H9 (cell line): ENCODE measurements at regions not wholly inside any gene's neighbourhood (a gene's known extent, or its start where the extent isn't known, plus 50 kb on each side); places are given as distances from the start of the nearest gene placed in this dataset.

Source experiments
- DNase-seq: peaks from one replicate; pipeline ENCODE4 v3.0.0-alpha.2; 2017
- H2AFZ ChIP-seq: one replicate; pipeline ENCODE4 v1.6.1; 2013; ENCODE audit warnings: mild to moderate bottlenecking, low read length, control low read depth, moderate library complexity
- H2AK5ac ChIP-seq: 2 replicates; pipeline ENCODE4 v1.6.1; 2013; ENCODE audit warnings: low read length, control low read depth, mixed read lengths; ENCODE audit not compliant: insufficient read length
- H2BK120ac ChIP-seq: one replicate; pipeline ENCODE4 v1.6.1; 2013; ENCODE audit warnings: low read depth, mild to moderate bottlenecking, low read length, control low read depth, inconsistent platforms; ENCODE audit not compliant: poor library complexity, severe bottlenecking
- H2BK12ac ChIP-seq: 2 replicates; pipeline ENCODE4 v1.6.1; 2013; ENCODE audit warnings: low read length, control low read depth, mixed read lengths, low read depth; ENCODE audit not compliant: insufficient read length
- H2BK15ac ChIP-seq: 2 replicates; pipeline ENCODE4 v1.6.1; 2013; ENCODE audit warnings: low read depth, low read length, control low read depth
- H2BK20ac ChIP-seq: one replicate; pipeline ENCODE4 v1.6.1; 2013; ENCODE audit warnings: low read depth, mild to moderate bottlenecking, low read length, control low read depth, inconsistent platforms; ENCODE audit not compliant: poor library complexity, severe bottlenecking
- H2BK5ac ChIP-seq: 2 replicates; pipeline ENCODE4 v1.6.1; 2013; ENCODE audit warnings: low read length, control low read depth, mixed read lengths; ENCODE audit not compliant: insufficient read length
- H3K14ac ChIP-seq: 2 replicates; pipeline ENCODE4 v1.6.1; 2013; ENCODE audit warnings: low read length, control low read depth; ENCODE audit not compliant: insufficient read depth
- H3K18ac ChIP-seq: 2 replicates; pipeline ENCODE4 v1.6.1; 2013; ENCODE audit warnings: low read depth, mild to moderate bottlenecking, mixed read lengths, low read length, control low read depth; ENCODE audit not compliant: insufficient read length
- H3K23ac ChIP-seq: 2 replicates; pipeline ENCODE4 v1.6.1; 2013; ENCODE audit warnings: low read length, control low read depth, mixed read lengths, low read depth; ENCODE audit not compliant: insufficient read length
- H3K23me2 ChIP-seq: 2 replicates; pipeline ENCODE4 v1.6.1; 2013; ENCODE audit warnings: low read depth, mild to moderate bottlenecking, mixed read lengths, low read length, control low read depth; ENCODE audit not compliant: insufficient read length, poor library complexity, severe bottlenecking
- H3K27ac ChIP-seq: 2 replicates; pipeline ENCODE4 v1.5.1; 2013; ENCODE audit warnings: low read length, control low read depth, mixed read lengths, low read depth; ENCODE audit not compliant: insufficient read length
- H3K27me3 ChIP-seq: 2 replicates; pipeline ENCODE4 v1.6.1; 2013; ENCODE audit warnings: low read length, control low read depth, inconsistent platforms; ENCODE audit not compliant: insufficient read depth
- H3K4ac ChIP-seq: 2 replicates; pipeline ENCODE4 v1.6.1; 2013; ENCODE audit warnings: low read depth, mild to moderate bottlenecking, control low read depth, inconsistent platforms, low read length, moderate library complexity
- H3K4me1 ChIP-seq: 2 replicates; pipeline ENCODE4 v1.6.1; 2013; ENCODE audit warnings: low read length, control low read depth, inconsistent platforms; ENCODE audit not compliant: insufficient read depth
- H3K4me2 ChIP-seq: 2 replicates; pipeline ENCODE4 v1.6.1; 2013; ENCODE audit warnings: low read length, control low read depth, mixed read lengths; ENCODE audit not compliant: insufficient read length, insufficient read depth
- H3K56ac ChIP-seq: 2 replicates; pipeline ENCODE4 v1.6.1; 2013; ENCODE audit warnings: low read depth, mild to moderate bottlenecking, mixed read lengths, low read length, control low read depth; ENCODE audit not compliant: insufficient read length
- H3K79me1 ChIP-seq: 2 replicates; pipeline ENCODE4 v1.6.1; 2013; ENCODE audit warnings: low read depth, mild to moderate bottlenecking, moderate library complexity, low read length, control low read depth, inconsistent platforms; ENCODE audit not compliant: insufficient read depth, poor library complexity, severe bottlenecking
- H3K79me2 ChIP-seq: 2 replicates; pipeline ENCODE4 v1.6.1; 2013; ENCODE audit warnings: low read length, control low read depth, inconsistent platforms; ENCODE audit not compliant: insufficient read depth
- H3K9ac ChIP-seq: 2 replicates; pipeline ENCODE4 v1.6.1; 2013; ENCODE audit warnings: low read length, control low read depth, mixed read lengths; ENCODE audit not compliant: insufficient read length; ENCODE audit errors: extremely low read depth
- H3K9me3 ChIP-seq: one replicate; pipeline ENCODE4 v1.6.1; 2013; ENCODE audit warnings: low read depth, low read length, inconsistent platforms; ENCODE audit not compliant: control insufficient read depth
- H3T11ph ChIP-seq: one replicate; pipeline ENCODE4 v1.6.1; 2013; ENCODE audit warnings: mild to moderate bottlenecking, low read length, control low read depth, inconsistent platforms
- H4K20me1 ChIP-seq: one replicate; pipeline ENCODE4 v1.6.1; 2013; ENCODE audit not compliant: control insufficient read depth, insufficient read length, insufficient read depth
- H4K5ac ChIP-seq: 2 replicates; pipeline ENCODE4 v1.6.1; 2013; ENCODE audit warnings: low read depth, mild to moderate bottlenecking, mixed read lengths, low read length, control low read depth; ENCODE audit not compliant: insufficient read length
- H4K8ac ChIP-seq: replicated peaks from 2 replicates; pipeline ENCODE4 v1.6.1; 2013; ENCODE audit warnings: low read length, control low read depth, mixed read lengths, low read depth; ENCODE audit not compliant: insufficient read length
- H4K91ac ChIP-seq: 2 replicates; pipeline ENCODE4 v1.6.1; 2013; ENCODE audit warnings: low read depth, mild to moderate bottlenecking, moderate library complexity, mixed read lengths, low read length, control low read depth; ENCODE audit not compliant: insufficient read length
- H3K27ac Mint-ChIP-seq, 3 experiments: 2 replicates in 2 of 3; 3 replicates in 1 of 3; pipeline ENCODE4 v1.8.0; 2020 to 2021; ENCODE audit warnings: mixed read lengths in 3 of 3, mild to moderate bottlenecking in 1 of 3, moderate library complexity in 1 of 3
- H3K27me3 Mint-ChIP-seq: 2 replicates; pipeline ENCODE4 v1.8.0; 2021; ENCODE audit warnings: low read depth, mild to moderate bottlenecking, moderate library complexity, mixed read lengths
- H3K36me3 Mint-ChIP-seq, 3 experiments: 2 replicates in 2 of 3; 3 replicates in 1 of 3; pipeline ENCODE4 v1.8.0; 2020 to 2021; ENCODE audit warnings: low read depth in 3 of 3, mixed read lengths in 3 of 3; ENCODE audit not compliant: insufficient read depth in 1 of 3
- H3K4me1 Mint-ChIP-seq, 2 experiments: 2 replicates each; pipeline ENCODE4 v1.8.0; 2020; ENCODE audit warnings: mixed read lengths in 2 of 2
- H3K4me3 Mint-ChIP-seq, 2 experiments: 2 replicates in 1 of 2; 3 replicates in 1 of 2; pipeline ENCODE4 v1.8.0; 2020 to 2021; ENCODE audit warnings: mild to moderate bottlenecking in 2 of 2, mixed read lengths in 2 of 2, moderate library complexity in 1 of 2
- H3K9me3 Mint-ChIP-seq, 2 experiments: 2 replicates in 1 of 2; 3 replicates in 1 of 2; pipeline ENCODE4 v1.8.0; 2020; ENCODE audit warnings: mild to moderate bottlenecking in 2 of 2, mixed read lengths in 2 of 2, moderate library complexity in 1 of 2
- WGBS: extraction: QIAGEN DNeasy Blood & Tissue Kit; methylation state at CpG from one replicate; pipeline ENCODE4 v1.1.7; 2013; ENCODE audit warnings: missing lambda C conversion rate, low lambda C conversion rate, mixed read lengths; ENCODE audit not compliant: insufficient read length; ENCODE audit errors: extremely low coverage; 5-methylcytosine and 5-hydroxymethylcytosine counted together
- TF ChIP-seq, protein P1 (sequence below): fragments of 200-600 bp; sonication (generic); conservative IDR thresholded peaks from 3 replicates; pipeline ENCODE4 v1.8.0; 2021; ENCODE audit warnings: antibody characterized with exemption, mild to moderate bottlenecking

DNA sequence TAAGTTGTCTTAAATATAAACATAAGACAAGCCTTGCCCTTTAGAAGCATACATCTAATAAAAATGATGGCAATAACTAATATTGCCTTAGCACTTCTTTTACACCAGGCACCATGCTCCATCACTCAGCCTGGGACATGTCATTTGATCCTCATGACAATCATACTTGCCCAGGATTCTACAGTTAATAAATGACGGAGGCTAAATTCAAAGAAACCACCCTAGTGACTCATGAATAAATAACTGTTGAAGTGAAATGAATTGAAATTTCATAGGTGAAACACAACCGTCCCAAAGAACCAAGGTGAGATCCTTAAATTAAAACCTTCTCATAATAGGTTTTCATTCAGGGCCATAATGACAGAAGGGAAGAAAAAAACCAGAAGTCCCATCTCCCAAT lies 89.5 kb downstream of the GRIN2B start:
- no peak for DNase-seq
- no peaks in the 10 kb centered on the region for H3K79me2 ChIP-seq

More for the DNA sequence above, 89.5 kb downstream of the GRIN2B start:
- H2AFZ ChIP-seq, result no peak overlapping the region
- no peak overlapping the region for H2BK12ac ChIP-seq
- H3K79me1 ChIP-seq, result no peaks in the 10 kb centered on the region
- no peaks in the 10 kb centered on the region for H4K20me1 ChIP-seq
- H3K27me3 ChIP-seq, result no peaks in the 10 kb centered on the region
- H2BK20ac ChIP-seq, result no peak overlapping the region
- Mint-ChIP-seq H3K4me1 (peaks cover 2 to 10% of the 10 kb centered on the region in 2 experiments; a peak in 3 of 4 replicates), H3K4me3 (no peak overlapping the region), H3K9me3 (no peaks in the 10 kb centered on the region), H3K27me3 (no peaks in the 10 kb centered on the region), H3K27ac (no peak overlapping the region), H3K36me3 (no peaks in the 10 kb centered on the region)
- no peak overlapping the region for H3K23ac ChIP-seq
- no peak overlapping the region for H4K8ac ChIP-seq
- H2BK5ac ChIP-seq, result no peak overlapping the region
- no peak overlapping the region for H4K5ac ChIP-seq
- no peaks in the 10 kb centered on the region for H3K23me2 ChIP-seq
- no peak overlapping the region for H3K18ac ChIP-seq
- H3K9ac ChIP-seq, result no peak overlapping the region
- no peak overlapping the region for H3K4ac ChIP-seq
- H4K91ac ChIP-seq, result no peak overlapping the region
- H3K4me1 ChIP-seq, result no peaks in the 10 kb centered on the region; the same call in 1 of the 2 replicates
- no peaks in the 10 kb centered on the region for H3K9me3 ChIP-seq
- H3T11ph ChIP-seq, result no peak overlapping the region
- no peak overlapping the region for H2AK5ac ChIP-seq
- TF ChIP-seq, protein P1, sequence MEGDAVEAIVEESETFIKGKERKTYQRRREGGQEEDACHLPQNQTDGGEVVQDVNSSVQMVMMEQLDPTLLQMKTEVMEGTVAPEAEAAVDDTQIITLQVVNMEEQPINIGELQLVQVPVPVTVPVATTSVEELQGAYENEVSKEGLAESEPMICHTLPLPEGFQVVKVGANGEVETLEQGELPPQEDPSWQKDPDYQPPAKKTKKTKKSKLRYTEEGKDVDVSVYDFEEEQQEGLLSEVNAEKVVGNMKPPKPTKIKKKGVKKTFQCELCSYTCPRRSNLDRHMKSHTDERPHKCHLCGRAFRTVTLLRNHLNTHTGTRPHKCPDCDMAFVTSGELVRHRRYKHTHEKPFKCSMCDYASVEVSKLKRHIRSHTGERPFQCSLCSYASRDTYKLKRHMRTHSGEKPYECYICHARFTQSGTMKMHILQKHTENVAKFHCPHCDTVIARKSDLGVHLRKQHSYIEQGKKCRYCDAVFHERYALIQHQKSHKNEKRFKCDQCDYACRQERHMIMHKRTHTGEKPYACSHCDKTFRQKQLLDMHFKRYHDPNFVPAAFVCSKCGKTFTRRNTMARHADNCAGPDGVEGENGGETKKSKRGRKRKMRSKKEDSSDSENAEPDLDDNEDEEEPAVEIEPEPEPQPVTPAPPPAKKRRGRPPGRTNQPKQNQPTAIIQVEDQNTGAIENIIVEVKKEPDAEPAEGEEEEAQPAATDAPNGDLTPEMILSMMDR, result no peak
- H2BK120ac ChIP-seq, result no peak overlapping the region
- WGBS, result no CpG with 5 or more reads among the region's 2 CpGs
- H3K27ac ChIP-seq, result no peak overlapping the region
- H2BK15ac ChIP-seq, result no peak overlapping the region
- no peak overlapping the region for H3K56ac ChIP-seq
- no peak overlapping the region for H3K4me2 ChIP-seq
- no peak overlapping the region for H3K14ac ChIP-seq
